GM19035 (cell line): ENCODE measurements at regions not wholly inside any gene's neighbourhood (a gene's known extent, or its start where the extent isn't known, plus 50 kb on each side); places are given as distances from the start of the nearest gene placed in this dataset.

Source experiments
- ATAC-seq: cut with Tn5 transposase; IDR thresholded peaks from one replicate; pipeline ENCODE4 v1.9.1; 2021; ENCODE audit not compliant: unreplicated experiment

DNA sequence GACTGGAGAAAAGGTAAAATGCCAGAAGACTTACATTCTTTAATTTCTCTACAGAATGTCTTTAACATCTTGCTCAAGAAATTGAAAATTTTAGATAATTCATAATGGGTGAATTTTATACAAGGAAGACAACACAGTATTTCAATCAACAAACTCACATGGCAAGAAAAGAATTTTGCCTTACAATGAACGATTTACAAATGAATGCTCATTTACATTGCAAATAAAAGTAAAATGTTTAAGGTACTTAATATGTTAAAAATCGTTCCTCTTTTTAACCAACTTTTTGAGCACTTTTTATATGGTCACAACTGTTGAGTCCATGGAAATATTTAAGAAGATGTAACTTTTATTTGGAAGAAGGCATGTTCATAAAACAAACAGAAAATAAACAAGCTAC is 174.8 kb upstream of the UBE2E2 start:
- ATAC-seq, result no peak

DNA sequence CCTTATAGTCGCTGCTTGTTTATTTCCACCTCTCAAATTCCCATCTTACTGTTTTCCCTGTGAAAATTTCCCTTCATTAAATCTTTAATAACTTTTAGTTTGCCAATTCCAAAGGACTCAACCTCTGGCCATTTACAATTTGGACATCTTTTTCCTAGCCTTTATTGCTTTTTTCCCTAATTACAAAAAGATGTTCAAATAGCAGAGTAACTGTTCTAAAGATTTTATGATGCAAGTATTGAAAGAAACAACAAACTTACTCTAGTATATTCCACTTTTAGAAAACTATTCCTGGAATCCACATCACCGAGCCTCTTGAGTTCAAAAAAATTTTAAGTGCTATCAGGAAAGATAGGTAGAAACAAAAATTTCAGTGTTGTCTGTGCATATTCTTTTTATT is 174.1 kb upstream of the UBE2E2 start:
- no peak for ATAC-seq

- ATAC-seq, result no peak
Observed at GRCh38 chr3:23035927-23036640, 167.0 kb upstream of the UBE2E2 start.

DNA sequence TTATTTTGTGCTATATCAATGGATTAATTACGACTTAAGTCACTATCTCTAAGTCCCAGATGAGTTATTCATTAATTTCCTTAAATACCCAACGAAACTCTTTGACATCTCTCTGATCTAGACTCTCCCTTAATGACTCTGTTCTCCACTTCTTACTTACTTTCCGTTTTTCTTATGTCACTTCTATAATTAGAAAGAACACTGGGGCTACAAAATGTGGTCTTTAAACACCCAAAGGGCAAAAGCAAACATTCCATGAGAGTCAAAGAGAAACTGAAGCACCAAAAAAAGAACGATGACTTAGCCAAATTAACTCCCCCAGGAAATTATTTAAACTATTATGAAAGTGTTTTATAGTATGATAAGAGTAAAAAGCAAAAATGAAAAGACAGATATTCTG is 166.4 kb upstream of the UBE2E2 start:
- ATAC-seq, result peak; percentile 73

GRCh38 chr3:23038471-23038870 is 164.7 kb upstream of the UBE2E2 start:
- ATAC-seq, result no peak

GRCh38 chr3:23041918-23042696 is 161.0 kb upstream of the UBE2E2 start:
- ATAC-seq, result no peak

GRCh38 chr3:23044463-23044862 is 158.7 kb upstream of the UBE2E2 start:
- ATAC-seq, result no peak

DNA sequence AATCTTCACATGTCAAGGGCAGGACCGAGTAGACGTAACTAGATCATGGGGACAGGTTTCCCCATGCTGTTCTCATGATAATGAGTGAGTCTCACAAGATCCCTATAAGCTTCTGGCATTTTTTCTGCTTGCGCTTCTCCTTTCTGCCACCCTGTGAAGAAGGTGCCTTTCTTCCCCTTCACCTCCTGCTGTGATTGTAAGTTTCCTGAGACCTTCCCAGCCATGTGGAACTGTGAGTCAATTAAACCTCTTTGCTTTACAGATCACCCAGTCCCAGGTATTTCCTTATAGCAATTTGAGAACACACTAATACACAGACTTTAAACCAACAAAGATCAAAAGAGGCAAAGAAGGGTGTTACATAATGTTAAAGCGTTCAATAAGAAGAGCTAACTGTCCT is 156.6 kb upstream of the UBE2E2 start:
- ATAC-seq, result no peak

GRCh38 chr3:23051240-23052140 is 151.6 kb upstream of the UBE2E2 start:
- ATAC-seq, result no peak

GRCh38 chr3:23052208-23052607 is 150.9 kb upstream of the UBE2E2 start:
- ATAC-seq, result no peak

DNA sequence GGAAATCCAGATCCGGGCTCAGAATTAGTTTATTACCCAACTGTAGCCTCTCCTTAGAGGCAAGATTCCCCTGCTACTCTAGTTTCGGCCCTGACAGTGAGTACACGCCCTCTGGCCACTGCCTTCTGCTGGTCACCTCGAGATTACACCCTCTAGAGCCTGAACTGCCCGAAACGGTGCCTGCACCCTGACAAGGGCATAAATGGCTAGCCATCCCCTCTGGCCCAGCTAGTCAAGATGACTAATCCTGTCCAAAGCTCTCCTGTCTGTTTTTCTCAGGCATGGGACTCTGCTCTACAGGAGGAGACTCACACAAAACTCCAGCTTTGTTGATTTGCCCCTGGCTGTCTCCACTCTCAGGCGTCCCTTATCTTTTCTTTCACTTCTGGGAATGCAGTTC is 150.5 kb upstream of the UBE2E2 start:
- ATAC-seq, result no peak

DNA sequence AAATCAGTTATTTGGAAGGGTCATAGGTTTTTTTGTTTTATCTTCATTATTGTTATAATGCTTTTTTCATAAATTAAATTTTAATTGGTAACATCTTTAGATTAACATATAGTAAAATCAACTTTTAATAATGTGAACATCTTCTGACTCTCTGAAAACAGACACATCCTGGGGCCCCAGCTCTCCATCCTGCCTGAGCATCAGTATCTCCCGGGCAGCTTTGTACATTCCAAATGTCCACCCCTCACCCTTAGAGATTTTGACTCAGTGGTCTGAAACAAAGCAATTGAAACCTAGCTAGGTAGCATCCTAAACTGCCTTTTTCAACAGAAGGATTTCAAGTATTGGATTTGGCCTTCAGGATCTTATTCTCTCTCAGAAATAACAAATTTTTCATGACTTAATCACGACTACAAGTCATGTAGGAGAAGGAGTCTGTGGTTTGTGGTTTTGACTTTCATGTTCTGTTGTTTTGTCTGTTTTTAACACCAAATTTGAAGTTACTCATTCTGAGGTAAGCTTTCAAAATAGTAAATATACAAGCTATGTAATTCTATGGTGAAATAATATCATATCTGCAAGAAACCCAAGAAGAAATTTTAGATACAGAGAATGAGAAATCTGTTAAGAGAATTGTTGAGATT is 147.3 kb upstream of the UBE2E2 start:
- peak; percentile 72 for ATAC-seq

GRCh38 chr3:23062582-23062981 is 140.5 kb upstream of the UBE2E2 start:
- ATAC-seq, result no peak

GRCh38 chr3:23062982-23063381 is 140.1 kb upstream of the UBE2E2 start:
- no peak for ATAC-seq

DNA sequence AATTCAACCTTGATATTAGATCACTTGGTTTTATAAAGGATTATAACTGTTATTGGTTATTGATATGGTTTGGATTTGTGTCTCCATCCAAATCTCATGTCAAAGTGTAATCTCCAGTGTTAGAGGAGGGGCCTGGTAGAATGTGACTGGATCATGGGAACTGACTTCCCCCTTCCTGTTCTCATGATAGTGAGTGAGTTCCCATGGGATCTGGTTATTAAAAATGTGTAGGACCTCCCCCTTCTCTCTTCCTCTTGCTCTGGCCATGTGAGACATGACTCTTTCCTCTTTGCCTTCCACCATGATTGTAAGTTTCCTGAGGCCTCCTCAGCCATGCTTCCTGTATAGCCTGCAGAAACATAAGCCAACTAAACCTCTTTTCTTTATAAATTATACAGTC is 136.0 kb upstream of the UBE2E2 start:
- ATAC-seq, result no peak

- no peak for ATAC-seq
Observed at GRCh38 chr3:23068016-23068728, 135.0 kb upstream of the UBE2E2 start.

GRCh38 chr3:23071296-23071695 is 131.8 kb upstream of the UBE2E2 start:
- ATAC-seq, result peak; percentile 15

DNA sequence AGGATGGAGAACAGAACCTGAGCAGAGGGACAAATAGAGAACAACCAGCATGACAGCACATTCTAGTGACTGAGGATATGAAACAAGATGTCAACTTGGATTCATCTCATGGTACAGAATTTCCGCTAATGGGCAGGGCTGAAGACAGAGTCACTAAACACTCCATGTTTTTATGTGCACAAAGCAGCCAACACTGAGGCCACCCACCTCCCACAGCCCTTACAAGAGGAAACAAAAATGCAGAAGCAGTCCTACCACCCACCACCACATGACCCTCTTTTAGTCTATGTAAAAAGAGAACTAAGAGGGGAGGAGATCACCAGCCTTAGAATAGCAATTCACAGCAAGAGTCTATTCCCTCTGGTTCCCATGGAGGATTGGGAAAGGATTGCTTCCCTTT is 131.4 kb upstream of the UBE2E2 start:
- ATAC-seq, result peak; percentile 50

DNA sequence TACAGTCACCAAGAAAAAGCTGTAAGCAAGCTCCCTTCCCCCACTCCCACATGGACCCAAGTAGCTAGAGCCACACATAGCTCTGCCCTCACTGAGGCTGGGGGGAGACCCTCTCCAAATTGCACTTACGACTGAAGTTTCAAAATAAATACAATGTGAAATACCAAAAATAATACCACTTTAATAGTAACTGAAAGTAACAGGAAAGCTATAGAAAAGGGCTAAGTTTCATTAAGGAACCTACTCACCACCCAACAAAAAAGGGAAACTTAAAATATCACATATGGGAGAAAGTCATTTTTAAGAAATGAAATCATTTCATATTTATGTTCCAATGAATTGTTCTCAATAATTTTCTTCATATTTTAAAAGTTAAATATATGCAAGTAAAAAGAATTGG is 130.4 kb upstream of the UBE2E2 start:
- ATAC-seq, result no peak

DNA sequence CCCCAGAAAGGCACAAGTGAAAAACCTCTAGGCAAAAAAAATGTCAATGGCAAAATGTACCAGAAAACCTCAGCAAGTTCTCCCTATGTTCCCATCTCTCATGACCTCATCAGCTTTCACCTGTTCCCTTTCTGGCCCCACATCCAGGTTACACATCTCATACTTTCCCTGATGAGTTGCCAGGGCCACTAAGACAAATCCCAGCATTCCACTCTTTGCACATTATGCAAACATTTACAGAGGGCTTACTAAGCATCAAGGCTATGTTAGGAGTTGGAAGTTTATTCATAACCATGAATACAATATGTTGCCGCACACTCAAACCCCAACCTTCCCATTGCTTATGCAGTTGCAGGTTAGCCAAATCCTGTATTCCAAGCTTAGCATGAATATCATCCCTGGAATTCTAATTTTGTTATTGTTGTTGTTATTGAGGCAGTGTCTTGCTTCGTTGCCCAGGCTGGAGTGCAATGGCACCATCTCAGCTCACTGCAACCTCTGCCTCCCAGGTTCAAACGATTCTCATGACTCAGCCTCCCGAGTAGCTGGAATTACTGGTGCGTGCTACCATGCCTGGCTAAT is 129.3 kb upstream of the UBE2E2 start:
- no peak for ATAC-seq
